ENCODE measurements at regions not wholly inside any gene's neighbourhood (a gene's known extent, or its start where the extent isn't known, plus 50 kb on each side); places are given as distances from the start of the nearest gene placed in this dataset.

DNA sequence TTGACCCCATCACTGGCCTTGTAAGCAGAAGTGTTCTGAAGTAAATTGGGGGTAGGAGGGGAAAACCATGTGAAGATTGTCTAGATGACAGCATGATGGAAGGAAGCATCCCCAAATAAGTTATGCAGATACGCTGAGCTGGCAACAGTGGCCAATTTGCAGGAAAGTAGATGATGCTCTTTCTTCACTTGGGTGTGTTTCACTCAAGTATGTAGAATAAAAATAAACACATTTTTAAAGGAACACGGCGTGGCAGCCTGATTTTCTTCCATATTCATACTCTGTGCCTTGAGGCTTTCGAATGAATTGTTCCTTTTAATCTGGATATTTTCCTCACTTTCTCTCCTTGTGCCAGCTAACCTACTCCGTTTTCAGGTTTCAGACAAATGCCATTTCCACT is 295.5 kb upstream of the DPYD start:
- TF ChIP-seq KDM1A (IDR thresholded peaks at IDR 0.05; ENCODE audit: borderline replicate concordance): no peak
- TF ChIP-seq ZNF24 (IDR thresholded peaks at IDR 0.05): no peak
- no peak for TF ChIP-seq FOS (IDR thresholded peaks at IDR 0.05; ENCODE audit: borderline replicate concordance, extremely low read depth, insufficient read length)
- no peak for TF ChIP-seq SIX5 (IDR thresholded peaks at IDR 0.05; ENCODE audit: low read depth, low read length, severe bottlenecking)
- TF ChIP-seq, protein P1, sequence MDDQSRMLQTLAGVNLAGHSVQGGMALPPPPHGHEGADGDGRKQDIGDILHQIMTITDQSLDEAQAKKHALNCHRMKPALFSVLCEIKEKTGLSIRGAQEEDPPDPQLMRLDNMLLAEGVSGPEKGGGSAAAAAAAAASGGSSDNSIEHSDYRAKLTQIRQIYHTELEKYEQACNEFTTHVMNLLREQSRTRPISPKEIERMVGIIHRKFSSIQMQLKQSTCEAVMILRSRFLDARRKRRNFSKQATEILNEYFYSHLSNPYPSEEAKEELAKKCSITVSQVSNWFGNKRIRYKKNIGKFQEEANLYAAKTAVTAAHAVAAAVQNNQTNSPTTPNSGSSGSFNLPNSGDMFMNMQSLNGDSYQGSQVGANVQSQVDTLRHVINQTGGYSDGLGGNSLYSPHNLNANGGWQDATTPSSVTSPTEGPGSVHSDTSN (IDR thresholded peaks at IDR 0.05; ENCODE audit: insufficient replicate concordance, low read depth, low read length): no peak
- no peak for TF ChIP-seq ZZZ3 (IDR thresholded peaks at IDR 0.05; ENCODE audit: control insufficient read depth, insufficient read length, low read depth)
- TF ChIP-seq RUNX3 (IDR thresholded peaks at IDR 0.05; ENCODE audit: low read length): no peak
- TF ChIP-seq, protein P2, sequence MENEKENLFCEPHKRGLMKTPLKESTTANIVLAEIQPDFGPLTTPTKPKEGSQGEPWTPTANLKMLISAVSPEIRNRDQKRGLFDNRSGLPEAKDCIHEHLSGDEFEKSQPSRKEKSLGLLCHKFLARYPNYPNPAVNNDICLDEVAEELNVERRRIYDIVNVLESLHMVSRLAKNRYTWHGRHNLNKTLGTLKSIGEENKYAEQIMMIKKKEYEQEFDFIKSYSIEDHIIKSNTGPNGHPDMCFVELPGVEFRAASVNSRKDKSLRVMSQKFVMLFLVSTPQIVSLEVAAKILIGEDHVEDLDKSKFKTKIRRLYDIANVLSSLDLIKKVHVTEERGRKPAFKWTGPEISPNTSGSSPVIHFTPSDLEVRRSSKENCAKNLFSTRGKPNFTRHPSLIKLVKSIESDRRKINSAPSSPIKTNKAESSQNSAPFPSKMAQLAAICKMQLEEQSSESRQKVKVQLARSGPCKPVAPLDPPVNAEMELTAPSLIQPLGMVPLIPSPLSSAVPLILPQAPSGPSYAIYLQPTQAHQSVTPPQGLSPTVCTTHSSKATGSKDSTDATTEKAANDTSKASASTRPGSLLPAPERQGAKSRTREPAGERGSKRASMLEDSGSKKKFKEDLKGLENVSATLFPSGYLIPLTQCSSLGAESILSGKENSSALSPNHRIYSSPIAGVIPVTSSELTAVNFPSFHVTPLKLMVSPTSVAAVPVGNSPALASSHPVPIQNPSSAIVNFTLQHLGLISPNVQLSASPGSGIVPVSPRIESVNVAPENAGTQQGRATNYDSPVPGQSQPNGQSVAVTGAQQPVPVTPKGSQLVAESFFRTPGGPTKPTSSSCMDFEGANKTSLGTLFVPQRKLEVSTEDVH (IDR thresholded peaks at IDR 0.05; ENCODE audit: low read depth, partially characterized antibody): no peak
- no peak overlapping the region for H3K4me2 ChIP-seq (ENCODE audit: control insufficient read depth, insufficient read depth)
- intact Hi-C loops (cut with micrococcal nuclease; ENCODE audit: unreplicated experiment) (no loop called here), in situ Hi-C loops (cut with MboI) (no loop called here)
- H2AFZ ChIP-seq (ENCODE audit: control insufficient read depth, low read depth, low read length): no peak overlapping the region
- H3K4me3 ChIP-seq: no peak overlapping the region
- no peaks in the 10 kb centered on the region for H3K79me2 ChIP-seq (ENCODE audit: control insufficient read depth, insufficient read depth, low read length)
- CTCF ChIA-PET: no interaction called here
- no peaks in the 10 kb centered on the region for H3K27me3 ChIP-seq (replicated peaks in 1 of 2; ENCODE audit: control insufficient read depth in 2 of 2, insufficient read depth in 2 of 2, low read length in 1 of 2)
- DNase-seq (ENCODE audit: low read depth, low spot score) (no peak), ATAC-seq (no peak), FAIRE-seq (no peak)
- SMC1A ChIA-PET (ENCODE audit: uncharacterized antibody, unreplicated experiment): no interaction called here
- POLR2A ChIA-PET: no interaction called here
- H4K20me1 ChIP-seq (ENCODE audit: control insufficient read depth, insufficient read depth): no peaks in the 10 kb centered on the region
- no peaks in the 10 kb centered on the region for H3K4me1 ChIP-seq (ENCODE audit: control insufficient read depth, insufficient read depth, low read length)
- no peak overlapping the region for H3K27ac ChIP-seq (ENCODE audit: control insufficient read depth, insufficient read depth)
- WGBS (ENCODE audit: insufficient coverage, insufficient replicate concordance, low lambda C conversion rate, missing lambda C conversion rate): 14% methylated on average over 5 of the region's 5 CpGs
- no peak overlapping the region for H3K9ac ChIP-seq (ENCODE audit: control insufficient read depth, insufficient read depth, low read length)
- H3K9me3 ChIP-seq (replicated peaks; ENCODE audit: control insufficient read depth, insufficient read depth, low read length): no peaks in the 10 kb centered on the region
- RAD21 ChIA-PET (ENCODE audit: unreplicated experiment): no interaction called here
- BruUV-seq (replicated peaks): no TSS peak
- H3K36me3 ChIP-seq (ENCODE audit: control insufficient read depth in 2 of 2, insufficient read depth in 2 of 2, low read length in 1 of 2): no peaks in the 10 kb centered on the region

Measured in GM12878 (cell line).